Myocyte (in vitro differentiated cells): ENCODE measurements at regions not wholly inside any gene's neighbourhood (a gene's known extent, or its start where the extent isn't known, plus 50 kb on each side); places are given as distances from the start of the nearest gene placed in this dataset.
"Not testable (repeated sequence)": the region's sequence is repeated elsewhere in the genome, so short reads cannot be mapped to it uniquely, and the experiment has no call there.

Experiments
- DNase-seq: peaks from one replicate; pipeline ENCODE4 v3.0.0-alpha.2; 2012; ENCODE audit warnings: low read depth

DNA sequence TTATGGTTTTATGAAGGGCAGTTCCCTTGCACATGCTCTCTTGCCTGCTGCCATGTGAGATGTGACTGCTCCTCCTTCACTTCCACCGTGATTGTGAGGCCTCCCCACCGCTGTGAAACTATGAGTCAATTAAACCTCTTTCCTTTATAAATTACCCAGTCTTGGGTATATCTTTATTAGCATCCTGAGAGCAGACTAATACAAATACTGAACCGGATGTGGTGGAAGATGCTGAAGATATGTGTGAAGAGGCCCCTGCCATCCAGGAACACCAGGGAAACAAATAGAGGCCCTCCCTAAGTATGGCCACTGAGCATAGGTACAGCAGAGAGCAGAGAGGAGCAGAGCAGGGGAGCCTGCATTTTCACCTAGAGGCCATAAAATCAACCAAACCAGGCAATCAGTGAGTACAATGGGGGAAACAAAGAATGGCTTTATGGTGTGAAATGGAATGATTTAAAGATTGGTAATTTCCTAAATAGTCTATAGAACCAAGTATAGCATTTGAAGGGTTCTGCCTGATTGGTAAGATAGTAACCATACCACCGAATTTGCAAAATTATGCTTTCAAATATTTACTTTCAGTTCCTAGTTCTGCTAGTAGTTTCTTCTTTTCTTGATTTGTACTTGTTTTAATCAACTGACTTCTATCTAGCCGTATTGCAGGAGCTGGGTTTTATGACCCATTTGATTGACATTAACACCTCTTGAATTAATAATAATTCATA is 421.6 kb downstream of the IRX1 start:
- no peak for DNase-seq

DNA sequence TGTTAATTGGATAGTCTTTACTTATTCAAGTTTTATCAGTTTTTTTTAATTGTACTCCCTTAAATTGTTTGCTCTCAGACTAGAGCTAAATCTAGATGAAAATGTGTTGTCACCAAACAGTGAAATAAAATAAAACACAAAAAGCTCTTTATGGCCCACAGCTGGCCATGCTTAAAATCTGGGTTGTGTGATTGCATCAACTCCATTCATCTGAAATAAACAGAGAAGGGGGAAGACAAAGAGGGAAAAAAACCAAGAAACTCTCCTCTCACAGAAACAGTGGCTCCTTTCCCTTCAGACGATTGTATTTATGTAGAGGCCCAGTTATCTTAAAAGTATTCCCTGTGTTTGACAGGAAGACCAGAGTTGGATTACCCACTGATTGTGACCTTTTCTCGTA is 422.4 kb downstream of the IRX1 start:
- no peak for DNase-seq

DNA sequence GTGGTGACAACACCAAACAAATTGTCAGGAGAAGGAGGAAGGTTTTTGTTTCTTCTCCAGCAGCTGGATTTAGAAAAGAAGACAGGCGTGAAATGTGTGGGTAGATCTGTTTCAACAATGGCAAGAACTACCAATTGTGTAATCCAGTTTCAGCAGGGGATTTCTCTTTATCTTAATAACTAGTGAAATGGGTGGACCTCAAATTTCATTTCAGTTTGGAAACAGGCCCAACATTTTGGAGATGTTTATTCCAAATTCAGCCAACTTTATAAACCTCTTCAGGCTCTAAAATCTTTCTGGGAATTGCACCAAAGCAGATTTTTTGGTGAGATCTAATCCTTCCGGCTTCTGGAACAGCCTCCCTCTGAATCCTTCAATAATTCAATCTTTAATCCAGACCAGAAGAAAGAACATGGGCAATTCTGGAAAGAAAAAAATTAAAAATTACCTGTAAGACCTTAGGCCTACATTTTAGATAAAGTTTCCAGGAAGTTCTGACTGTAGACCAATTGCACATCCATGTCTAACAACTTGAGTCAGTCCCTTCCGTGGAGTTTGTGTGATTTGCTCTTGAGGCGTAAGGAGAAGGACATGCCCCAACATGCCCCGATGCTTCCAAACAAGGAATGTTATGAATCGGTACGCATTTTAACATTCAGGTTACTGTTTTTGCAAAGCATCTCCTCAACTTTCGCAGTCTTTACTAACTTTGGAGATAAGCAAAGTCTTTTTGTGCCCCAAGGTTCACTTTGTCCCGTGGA is 423.6 kb downstream of the IRX1 start:
- DNase-seq = peak; percentile 2

DNA sequence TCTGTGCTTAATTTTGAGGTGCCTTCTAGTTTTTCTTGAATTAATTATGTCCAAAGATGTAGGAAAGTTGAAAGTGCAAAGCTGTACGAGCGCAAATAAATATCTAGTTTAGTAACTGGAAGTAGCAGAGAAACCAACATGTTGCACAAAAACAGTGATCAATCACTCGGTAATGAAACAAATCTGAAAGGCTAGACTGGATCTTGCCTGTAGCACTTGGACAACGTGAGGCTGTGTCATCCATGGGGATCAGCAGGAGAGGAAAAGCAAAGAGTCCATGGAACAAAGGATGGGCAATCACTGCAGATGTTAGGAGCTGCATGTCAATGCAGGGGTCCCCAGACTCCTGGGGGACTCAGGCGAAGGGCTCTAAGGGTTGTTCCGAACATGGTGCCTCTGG is 424.2 kb downstream of the IRX1 start:
- no peak for DNase-seq

DNA sequence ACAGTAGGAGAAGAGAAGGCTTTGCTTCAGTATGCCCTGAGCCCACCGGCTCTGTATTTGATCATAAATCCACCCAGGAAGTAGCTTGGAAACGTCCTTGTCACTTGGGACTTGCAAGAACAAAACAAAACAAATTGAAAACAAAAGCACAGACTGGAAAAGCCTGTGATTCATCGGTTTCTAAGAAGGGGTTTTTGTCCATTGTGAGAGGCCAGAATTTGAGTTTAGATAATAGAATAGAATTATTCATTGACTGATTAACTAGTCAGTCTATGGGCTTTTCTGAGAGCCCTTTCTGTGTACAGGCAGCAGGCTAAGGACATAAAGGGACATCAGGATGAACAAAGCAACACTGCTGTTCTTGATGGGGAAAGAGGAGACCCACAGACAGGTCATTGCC is 424.8 kb downstream of the IRX1 start:
- no peak for DNase-seq

DNA sequence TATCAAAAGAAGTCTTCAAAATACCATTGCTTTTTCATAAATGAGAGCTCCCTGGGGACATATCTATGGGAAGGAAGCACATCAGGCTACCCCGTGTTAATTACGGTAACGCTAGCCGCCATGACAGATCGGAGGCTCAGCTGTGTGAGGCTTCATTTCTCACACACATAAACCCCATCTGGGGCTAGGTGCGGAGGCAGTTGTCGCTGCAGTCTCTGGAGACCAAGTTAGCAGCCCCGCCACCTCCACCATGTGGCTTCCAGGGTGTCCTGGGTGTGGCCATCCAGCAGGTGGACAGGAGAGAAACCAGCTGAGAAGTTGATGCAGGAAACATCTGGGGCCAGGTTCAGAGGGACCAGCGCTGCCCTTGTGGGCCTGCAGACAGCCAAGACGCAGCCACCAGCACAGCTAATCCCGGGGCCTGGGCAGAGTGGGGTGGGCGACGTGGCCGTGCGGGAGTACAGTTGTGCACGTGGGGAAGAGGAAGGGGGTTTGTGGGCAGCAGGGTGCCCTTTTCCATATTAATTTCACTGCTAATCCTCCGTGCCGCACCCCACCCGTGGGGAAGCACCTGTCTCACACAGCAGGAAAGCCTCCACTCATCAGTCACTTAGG is 426.5 kb downstream of the IRX1 start:
- DNase-seq = no peak

DNA sequence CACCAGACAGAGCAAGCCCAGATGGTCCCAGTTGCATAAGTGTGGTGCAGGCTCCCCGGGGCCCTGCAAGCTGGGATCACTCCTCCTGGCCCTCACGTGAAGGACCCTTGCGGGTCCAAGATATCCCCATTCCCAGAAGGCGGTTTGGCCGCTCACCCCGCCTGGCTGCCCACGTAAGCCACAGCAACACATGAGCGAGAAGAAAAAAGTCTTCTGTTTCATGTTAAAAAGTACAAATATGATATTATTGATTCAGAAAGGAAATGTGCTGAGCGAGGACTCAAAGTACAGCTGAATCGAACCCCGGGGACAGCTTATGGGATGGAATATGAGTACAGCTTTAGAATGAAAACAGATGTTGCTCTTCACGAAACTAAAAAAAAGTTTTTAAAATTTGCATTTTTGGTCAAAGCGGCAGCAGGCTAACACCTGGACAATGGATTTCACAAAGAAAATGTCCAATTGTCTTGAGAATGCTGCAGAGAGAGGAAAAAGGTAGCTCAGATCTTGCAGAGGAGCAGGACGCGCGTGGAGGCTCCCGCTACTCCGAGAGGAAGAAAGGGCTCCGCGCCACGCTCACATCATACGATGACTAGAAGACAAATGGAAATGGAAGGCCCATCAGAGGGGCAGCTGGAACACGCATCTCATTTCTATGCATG is 427.6 kb downstream of the IRX1 start:
- no peak for DNase-seq

DNA sequence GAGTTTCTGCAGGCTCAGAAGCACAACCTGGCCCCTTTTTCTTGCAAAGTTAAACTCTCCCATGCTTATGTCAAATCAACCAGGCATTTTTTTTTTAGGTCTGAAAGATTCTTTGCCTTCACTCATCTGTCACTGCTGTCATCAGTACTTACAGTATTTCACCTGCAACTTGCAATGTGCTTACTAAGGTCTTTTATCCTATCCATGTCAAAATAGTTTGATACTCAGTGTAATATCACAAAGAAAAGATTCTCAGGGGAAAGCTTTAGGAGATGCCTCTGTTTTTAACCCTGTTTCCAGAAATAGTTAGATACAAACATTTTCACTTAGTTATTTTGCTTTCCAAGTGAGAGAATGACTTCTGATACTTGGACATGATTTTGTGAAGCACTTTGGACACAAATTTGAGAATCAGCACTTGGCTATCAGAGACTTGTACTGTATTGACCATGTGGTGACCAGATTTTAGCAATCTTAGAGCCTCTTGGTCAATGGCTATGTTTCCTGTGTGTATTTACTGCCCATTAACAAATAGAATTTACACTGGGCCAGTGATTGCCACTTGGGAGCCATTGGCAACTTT is 428.2 kb downstream of the IRX1 start:
- no peak for DNase-seq

DNA sequence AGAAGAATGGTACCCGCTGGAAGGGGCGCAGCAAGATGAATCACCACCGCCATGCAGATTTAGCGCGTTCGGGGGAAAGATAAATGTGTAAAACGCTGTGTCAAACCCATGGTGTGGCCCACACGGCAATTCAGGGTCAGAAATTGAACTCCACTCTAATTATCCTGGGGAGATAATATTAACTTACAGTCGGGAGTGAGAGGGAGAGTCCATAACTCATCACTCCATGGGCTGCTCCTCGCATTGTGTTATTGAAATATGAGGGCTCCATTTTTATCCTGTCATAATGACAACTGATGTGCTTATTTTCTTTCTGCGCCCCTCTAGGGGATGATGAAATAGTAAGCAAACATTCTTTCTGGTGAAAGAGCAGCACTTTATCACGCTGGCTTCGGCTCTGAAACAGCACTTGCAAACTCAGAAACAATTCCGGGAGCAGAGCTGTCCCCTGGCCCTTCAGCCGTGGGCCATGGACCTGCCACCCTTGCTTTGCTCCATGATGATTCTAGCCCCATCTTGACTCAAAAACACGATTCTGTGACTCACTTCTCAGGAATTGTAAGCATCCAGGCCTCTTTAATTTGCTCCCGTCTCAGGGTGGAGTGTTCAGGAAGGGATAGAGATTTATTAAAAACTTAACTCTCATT is 431.6 kb downstream of the IRX1 start:
- no peak for DNase-seq

DNA sequence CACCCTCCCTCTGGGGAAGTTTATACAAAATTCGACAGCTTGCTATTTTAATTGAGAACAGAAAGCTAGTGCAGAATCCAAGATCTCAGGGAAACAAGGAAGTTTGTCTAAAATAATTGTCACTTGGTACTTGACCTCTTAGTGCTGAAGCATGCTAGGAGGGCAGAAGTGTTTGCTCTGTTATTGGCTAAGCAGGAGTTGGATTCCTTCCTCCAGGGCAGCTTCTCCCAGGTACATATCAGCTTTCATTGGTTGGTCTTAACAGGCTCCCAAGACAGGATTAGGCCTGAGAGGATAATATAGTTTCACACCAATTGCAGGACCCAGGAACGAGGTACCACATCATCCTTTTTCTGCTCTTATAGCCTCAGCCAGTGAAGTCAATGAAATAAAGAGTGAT is 432.8 kb downstream of the IRX1 start:
- DNase-seq = no peak

DNA sequence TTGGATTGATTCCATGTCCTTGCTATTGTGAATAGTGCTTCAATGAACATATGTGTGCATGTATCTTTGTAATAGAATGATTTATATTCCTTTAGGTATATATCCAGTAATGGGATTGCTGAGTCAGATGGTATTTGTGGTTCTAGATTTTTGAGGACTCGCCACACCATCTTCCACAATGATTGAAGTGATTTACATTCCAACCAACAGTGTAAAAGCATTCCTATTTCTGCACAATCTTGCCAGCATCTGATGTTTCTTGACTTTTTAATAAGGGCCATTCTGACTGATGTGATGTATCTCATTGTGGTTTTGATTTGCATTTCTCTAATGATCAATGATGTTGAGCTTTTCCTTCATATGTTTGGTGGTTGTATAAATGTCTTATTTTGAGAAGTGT is 437.9 kb downstream of the IRX1 start:
- not testable (repeated sequence) for DNase-seq

DNA sequence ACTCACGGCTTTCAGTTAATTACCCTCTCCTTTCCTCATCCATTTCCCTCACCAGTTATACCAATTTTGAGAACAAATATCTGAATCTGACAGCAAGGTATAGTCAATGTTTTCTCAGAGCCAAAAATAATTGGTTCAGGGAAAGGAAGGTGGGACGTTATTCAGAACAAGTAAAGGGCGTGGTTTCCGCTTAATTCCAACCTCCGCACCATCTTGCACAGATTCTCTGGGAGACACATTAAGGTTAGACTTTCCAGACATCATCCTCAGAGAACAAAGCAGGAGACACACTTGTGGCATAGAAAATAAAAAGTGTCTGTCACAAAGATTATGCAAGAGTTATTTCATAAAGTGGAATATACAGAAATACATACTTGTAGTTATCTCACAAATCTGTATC is 441.2 kb downstream of the IRX1 start:
- DNase-seq = no peak

DNA sequence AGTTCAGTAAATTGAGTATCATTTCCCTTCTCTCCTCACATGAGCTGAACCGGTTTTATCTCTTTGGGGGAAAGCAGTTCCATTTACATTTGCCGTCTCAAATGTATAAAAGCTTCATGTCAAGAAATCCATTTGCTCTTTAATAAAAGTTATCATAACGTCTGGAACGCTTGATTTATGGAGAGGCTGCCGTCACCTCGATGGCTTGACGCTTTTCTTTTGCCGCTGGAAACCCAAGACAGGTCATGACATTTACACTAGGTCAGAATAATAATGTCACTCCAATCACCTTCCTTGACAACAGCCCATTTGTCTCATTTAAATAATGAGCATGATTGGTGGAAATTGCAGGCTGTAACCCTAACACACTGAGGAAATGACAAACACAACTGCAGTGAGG is 443.4 kb downstream of the IRX1 start:
- DNase-seq = no peak

DNA sequence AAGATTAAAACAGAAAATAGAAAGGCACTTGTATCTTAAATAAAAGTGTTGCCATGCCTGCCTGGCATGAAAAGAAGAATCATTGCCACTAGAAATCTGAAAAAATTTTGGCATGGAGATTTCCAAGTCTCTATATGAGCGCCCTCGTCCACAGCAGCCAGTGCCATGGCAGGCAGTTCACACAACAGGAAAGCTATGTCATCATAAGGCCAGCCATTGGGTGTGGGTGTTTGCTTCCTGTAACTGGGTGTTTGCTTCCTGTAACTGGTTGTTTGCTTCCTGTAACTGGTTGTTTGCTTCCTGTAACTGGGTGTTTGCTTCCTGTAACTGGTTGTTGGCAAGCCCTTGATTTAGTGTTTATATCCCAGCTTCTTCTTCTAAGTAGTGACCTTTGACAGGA is 446.7 kb downstream of the IRX1 start:
- DNase-seq = no peak

DNA sequence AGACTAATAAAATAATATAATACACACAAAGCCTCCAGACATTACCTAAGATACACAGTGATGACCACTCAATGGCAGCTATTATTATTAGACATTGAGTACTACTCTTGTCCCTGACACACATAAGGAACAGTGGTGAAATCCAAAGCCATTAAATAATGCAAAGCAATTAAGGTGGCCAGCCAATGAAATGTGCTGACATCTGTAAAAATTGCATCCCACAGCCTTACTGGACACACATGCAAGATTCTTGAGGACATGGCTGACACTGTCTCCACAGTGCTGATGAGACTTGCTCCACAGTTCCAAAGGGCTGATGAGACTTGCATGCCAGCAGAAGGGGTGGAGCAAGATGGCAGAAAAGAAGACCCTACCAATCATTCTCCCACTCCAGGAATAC is 447.5 kb downstream of the IRX1 start:
- DNase-seq = no peak

DNA sequence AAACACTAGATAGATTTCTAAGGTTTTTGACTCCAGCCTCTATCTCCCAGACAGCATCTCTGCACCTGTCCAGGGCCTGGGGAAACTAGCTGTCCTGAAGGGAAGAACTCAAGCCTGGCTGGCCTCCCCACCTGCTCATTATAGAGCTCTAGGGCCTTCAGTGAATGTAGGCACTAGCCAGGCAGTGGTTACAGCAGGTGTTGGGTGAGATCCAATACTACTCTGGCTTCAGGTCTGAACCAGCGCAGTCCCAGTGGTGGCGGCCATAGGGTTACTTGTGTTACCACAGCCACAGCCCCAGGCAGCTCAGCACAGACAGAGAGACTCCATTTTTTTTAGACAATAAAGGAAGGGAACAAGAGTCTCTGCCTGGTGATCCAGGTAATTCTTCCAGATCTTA is 449.2 kb downstream of the IRX1 start:
- no peak for DNase-seq

DNA sequence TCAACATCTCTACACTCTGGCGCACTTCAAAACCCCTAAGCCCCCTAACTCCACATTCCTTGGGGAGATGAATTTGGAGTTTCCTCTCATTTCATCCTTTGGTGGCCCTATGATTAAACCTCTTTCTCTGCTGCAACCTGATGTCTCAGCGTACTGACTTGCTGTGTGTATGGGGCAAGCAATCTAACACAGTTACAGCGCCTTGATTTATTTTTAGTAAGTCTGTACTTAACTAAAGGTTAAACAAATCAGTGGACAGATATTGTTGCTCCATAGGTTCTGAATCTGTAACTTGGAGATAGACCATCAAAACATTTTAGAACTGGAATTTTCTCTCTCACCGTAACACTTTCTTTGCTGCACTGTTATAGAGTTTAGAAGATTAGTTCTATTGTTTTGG is 452.8 kb downstream of the IRX1 start:
- DNase-seq = no peak

DNA sequence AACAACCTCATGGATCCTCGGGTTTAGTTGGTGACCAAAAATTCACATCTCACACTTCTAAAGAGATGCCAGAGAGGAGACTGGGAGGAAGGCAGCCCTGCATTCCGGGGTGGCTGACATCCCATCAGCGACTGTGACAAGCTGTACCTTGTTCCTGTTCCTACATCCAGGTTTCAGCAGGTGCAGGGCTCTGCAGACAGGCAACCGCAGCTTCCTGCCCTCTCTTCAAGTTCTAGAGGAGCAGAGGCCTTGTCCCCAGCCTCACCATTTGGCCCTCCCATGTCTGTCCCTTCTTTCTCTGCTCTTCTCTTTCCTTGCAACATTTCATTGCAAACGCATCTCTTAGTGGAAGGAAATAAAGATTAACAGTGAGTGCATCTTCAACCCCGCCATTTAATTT is 454.6 kb downstream of the IRX1 start:
- DNase-seq = no peak

DNA sequence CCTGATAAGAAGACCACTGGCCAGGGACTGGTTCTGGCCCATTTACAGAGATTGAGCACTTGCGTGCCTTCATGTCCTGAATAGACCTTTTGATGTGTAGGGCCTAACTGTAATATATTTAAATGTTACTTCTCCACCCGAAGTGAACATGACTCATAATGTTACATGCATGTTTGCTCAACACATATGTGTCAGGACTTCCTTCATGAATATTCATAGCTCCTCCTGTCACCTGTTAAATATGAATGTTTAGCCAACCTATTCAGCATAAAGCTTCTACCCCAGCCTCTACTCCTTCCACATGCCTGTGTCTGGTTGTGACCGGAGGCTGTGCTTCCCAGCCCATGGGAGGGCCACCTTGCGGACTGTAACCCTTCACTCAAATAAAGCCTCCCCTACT is 457.5 kb downstream of the IRX1 start:
- DNase-seq = no peak

DNA sequence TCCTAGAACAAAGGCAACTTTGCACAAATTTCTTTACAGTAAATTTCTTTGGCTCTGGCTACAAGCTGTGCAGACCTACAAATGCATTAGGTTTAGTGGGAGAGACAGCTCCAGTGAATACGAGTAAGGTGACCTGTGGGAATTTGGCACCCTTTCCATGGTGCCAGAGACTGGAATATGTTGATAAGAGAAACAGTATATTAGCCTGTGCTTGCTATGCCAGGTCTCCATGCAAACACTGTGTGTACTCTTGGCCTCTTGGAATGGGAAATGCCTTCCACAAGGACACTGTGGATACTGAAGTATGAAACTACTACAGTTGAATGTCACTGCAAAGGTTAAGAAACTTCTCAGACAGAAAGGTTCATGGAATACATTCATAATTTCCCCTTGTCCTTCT is 458.5 kb downstream of the IRX1 start:
- DNase-seq = no peak

DNA sequence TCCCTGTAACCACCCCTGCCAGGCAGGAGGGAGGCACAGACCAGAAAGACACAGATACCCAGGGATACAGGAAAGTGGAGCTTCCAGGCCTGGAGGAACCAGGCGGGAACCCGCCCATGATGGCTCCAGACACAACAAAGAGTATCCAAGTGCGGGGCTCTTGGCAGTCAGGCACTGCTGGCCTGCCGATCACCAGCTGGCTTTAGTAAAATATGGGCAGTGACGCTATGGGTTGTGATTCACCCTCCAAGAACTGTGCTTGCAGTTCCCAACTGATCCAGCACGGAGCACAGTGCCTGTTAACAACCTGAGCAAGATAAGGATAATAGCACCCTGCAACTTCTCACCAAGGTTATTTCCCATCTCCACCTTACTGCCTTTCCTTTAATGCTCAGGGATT is 463.3 kb downstream of the IRX1 start:
- DNase-seq = no peak
